PFSK-1 (cell line): ENCODE measurements at regions not wholly inside any gene's neighbourhood (a gene's known extent, or its start where the extent isn't known, plus 50 kb on each side); places are given as distances from the start of the nearest gene placed in this dataset.

Source experiments
- FOXP2 ChIP-seq: optimal IDR thresholded peaks from 2 replicates; pipeline ENCODE3; 2011; ENCODE audit warnings: borderline replicate concordance, control low read depth, inconsistent platforms; ENCODE audit not compliant: insufficient read depth; ENCODE audit errors: extremely low read length, extremely low read depth
- POLR2AphosphoS5 ChIP-seq: IDR thresholded peaks from 2 replicates; pipeline ENCODE4 v1.6.1; 2012; ENCODE audit warnings: low read depth, mild to moderate bottlenecking, control low read depth, low read length, moderate library complexity
- SIN3A ChIP-seq: IDR thresholded peaks from 2 replicates; pipeline ENCODE4 v1.6.1; 2012; ENCODE audit warnings: mild to moderate bottlenecking, low read length, moderate library complexity, borderline replicate concordance; ENCODE audit not compliant: insufficient read depth
- TAF1 ChIP-seq: IDR thresholded peaks from 2 replicates; pipeline ENCODE4 v1.6.1; 2012; ENCODE audit warnings: low read length, control low read depth, borderline replicate concordance; ENCODE audit not compliant: insufficient read depth
- TF ChIP-seq, protein P1 (sequence below), 2 experiments: IDR thresholded peaks; 2 replicates each; pipeline versions ENCODE4 v1.6.1 to v1.8.0; 2011 to 2012; ENCODE audit warnings: low read depth in 2 of 2, low read length in 2 of 2, control low read depth in 1 of 2, inconsistent platforms in 1 of 2, mild to moderate bottlenecking in 1 of 2, moderate library complexity in 1 of 2; ENCODE audit not compliant: insufficient read depth in 1 of 2

DNA sequence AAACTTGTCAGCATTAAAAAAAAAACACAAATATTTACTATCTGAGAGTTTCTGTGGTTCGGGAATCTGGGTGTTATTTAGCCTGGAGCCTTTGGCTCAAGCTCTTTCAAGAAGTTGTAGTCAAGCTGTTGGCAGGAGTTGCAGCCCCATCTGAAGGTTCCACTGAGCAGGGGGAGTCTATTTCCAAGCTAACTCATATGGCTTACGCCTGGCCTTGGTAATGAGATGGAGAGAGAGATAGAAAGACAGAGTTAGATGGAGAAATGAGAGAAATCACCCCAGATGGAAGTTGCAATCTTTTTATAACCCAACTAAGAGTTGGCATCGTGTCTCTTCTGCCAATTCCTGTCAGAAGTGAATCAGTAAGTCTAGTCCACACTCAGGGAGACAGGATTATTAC, 1075.2 kb upstream of the SEMA6A start:
- TF ChIP-seq POLR2AphosphoS5, result no peak
- TF ChIP-seq, protein P1, sequence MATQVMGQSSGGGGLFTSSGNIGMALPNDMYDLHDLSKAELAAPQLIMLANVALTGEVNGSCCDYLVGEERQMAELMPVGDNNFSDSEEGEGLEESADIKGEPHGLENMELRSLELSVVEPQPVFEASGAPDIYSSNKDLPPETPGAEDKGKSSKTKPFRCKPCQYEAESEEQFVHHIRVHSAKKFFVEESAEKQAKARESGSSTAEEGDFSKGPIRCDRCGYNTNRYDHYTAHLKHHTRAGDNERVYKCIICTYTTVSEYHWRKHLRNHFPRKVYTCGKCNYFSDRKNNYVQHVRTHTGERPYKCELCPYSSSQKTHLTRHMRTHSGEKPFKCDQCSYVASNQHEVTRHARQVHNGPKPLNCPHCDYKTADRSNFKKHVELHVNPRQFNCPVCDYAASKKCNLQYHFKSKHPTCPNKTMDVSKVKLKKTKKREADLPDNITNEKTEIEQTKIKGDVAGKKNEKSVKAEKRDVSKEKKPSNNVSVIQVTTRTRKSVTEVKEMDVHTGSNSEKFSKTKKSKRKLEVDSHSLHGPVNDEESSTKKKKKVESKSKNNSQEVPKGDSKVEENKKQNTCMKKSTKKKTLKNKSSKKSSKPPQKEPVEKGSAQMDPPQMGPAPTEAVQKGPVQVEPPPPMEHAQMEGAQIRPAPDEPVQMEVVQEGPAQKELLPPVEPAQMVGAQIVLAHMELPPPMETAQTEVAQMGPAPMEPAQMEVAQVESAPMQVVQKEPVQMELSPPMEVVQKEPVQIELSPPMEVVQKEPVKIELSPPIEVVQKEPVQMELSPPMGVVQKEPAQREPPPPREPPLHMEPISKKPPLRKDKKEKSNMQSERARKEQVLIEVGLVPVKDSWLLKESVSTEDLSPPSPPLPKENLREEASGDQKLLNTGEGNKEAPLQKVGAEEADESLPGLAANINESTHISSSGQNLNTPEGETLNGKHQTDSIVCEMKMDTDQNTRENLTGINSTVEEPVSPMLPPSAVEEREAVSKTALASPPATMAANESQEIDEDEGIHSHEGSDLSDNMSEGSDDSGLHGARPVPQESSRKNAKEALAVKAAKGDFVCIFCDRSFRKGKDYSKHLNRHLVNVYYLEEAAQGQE (IDR thresholded peaks at IDR 0.05; ENCODE audit: insufficient read depth in 1 of 2, low read depth in 2 of 2, low read length in 2 of 2), result no peak
- no peak for TF ChIP-seq TAF1
- TF ChIP-seq SIN3A, result no peak
- TF ChIP-seq FOXP2, result no peak
